KBM-7 (cell line): ENCODE measurements at regions not wholly inside any gene's neighbourhood (a gene's known extent, or its start where the extent isn't known, plus 50 kb on each side); places are given as distances from the start of the nearest gene placed in this dataset.
A peak's percentile ranks its signal among the peaks of the same experiment; 100 is the strongest.

Experiments used
- DNase-seq: peaks from one replicate; pipeline ENCODE4 v3.0.0-alpha.2; 2015
- in situ Hi-C: fragments of 300-500 bp; cut with MboI; formaldehyde crosslinking; loops from 2 replicates; pipeline ENCODE4 v1.14.3; 2020; ENCODE audit warnings: low sequenced_read_pairs, low pct_unique_long_range_greater_than_20kb, mixed read lengths

- in situ Hi-C loops, result no loop called here
- DNase-seq, result peak; percentile 11
These were observed 53.6 kb upstream of the DYNC1I1 start for GRCh38 chr7:95718577-95719410.

- in situ Hi-C loops, result no loop called here
- no peak for DNase-seq
These were observed 55.8 kb upstream of the DYNC1I1 start for GRCh38 chr7:95716357-95717122.

GRCh38 chr7:95715274-95715673 lies 57.1 kb upstream of the DYNC1I1 start:
- no peak for DNase-seq
- in situ Hi-C loops, result no loop called here

- in situ Hi-C loops, result no loop called here
- no peak for DNase-seq
These were observed 61.6 kb upstream of the DYNC1I1 start for GRCh38 chr7:95710711-95711110.

GRCh38 chr7:95700917-95701316 lies 71.4 kb upstream of the DYNC1I1 start:
- in situ Hi-C loops, result no loop called here
- DNase-seq, result no peak

GRCh38 chr7:95694334-95694733 lies 78.0 kb upstream of the DYNC1I1 start:
- in situ Hi-C loops, result loop anchor here (10.0 kb wide), 1 partner anchor 160 kb away; no protein-coding TSS in a partner anchor
- DNase-seq, result no peak

- in situ Hi-C loops, result loop anchor here (10.0 kb wide), 1 partner anchor 159 kb away; no protein-coding TSS in a partner anchor
- DNase-seq, result no peak
These were observed 78.6 kb upstream of the DYNC1I1 start for GRCh38 chr7:95693551-95694333.

GRCh38 chr7:95691464-95691863 lies 80.9 kb upstream of the DYNC1I1 start:
- no peak for DNase-seq
- in situ Hi-C loops, result loop anchor here (10.0 kb wide), 1 partner anchor 157 kb away; no protein-coding TSS in a partner anchor

GRCh38 chr7:95690367-95690947 lies 81.9 kb upstream of the DYNC1I1 start:
- in situ Hi-C loops, result loop anchor here (10.0 kb wide), 1 partner anchor 156 kb away; no protein-coding TSS in a partner anchor
- DNase-seq, result peak; percentile 78

GRCh38 chr7:95688931-95689495 lies 83.3 kb upstream of the DYNC1I1 start:
- no peak for DNase-seq
- in situ Hi-C loops, result no loop called here

- in situ Hi-C loops, result no loop called here
- DNase-seq, result peak; percentile 54
These were observed 84.5 kb upstream of the DYNC1I1 start for GRCh38 chr7:95687759-95688343.

- in situ Hi-C loops, result no loop called here
- peak; percentile 39 for DNase-seq
These were observed 86.2 kb upstream of the DYNC1I1 start for GRCh38 chr7:95686109-95686508.

- in situ Hi-C loops, result no loop called here
- DNase-seq, result peak; percentile 13
These were observed 87.8 kb upstream of the DYNC1I1 start for GRCh38 chr7:95684505-95684904.

- in situ Hi-C loops, result no loop called here
- DNase-seq, result peak; percentile 35
These were observed 87.7 kb upstream of the PDK4 start for GRCh38 chr7:95684037-95684436.

GRCh38 chr7:95682913-95683312 lies 86.6 kb upstream of the PDK4 start:
- in situ Hi-C loops, result no loop called here
- no peak for DNase-seq

- in situ Hi-C loops, result no loop called here
These were observed 80.4 kb upstream of the PDK4 start for GRCh38 chr7:95676691-95677090.

GRCh38 chr7:95675632-95676031 lies 79.3 kb upstream of the PDK4 start:
- in situ Hi-C loops, result no loop called here

More at GRCh38 chr7:95676691-95677090, 80.4 kb upstream of the PDK4 start:
- DNase-seq, result no peak

GRCh38 chr7:95675016-95675415 lies 78.7 kb upstream of the PDK4 start:
- in situ Hi-C loops, result no loop called here
- no peak for DNase-seq

More at GRCh38 chr7:95675632-95676031, 79.3 kb upstream of the PDK4 start:
- DNase-seq, result no peak
